H1 (cell line): ENCODE measurements at regions not wholly inside any gene's neighbourhood (a gene's known extent, or its start where the extent isn't known, plus 50 kb on each side); places are given as distances from the start of the nearest gene placed in this dataset.

ENCODE experiments used
- CTCF ChIA-PET: fragments of 300-600 bp; sonication (Branson Sonifier 250); formaldehyde crosslinking; loops from one replicate; lab custom pipeline; 2021; ENCODE audit not compliant: partially characterized antibody; lab: Charles Lee
- POLR2A ChIA-PET: fragments of 300-600 bp; sonication (Branson Sonifier 250); formaldehyde crosslinking; loops from one replicate; lab custom pipeline; 2021; ENCODE audit warnings: inconsistent platforms; ENCODE audit not compliant: partially characterized antibody; lab: Charles Lee
- DNase-seq, 2 experiments: peaks; one replicate each; pipeline versions ENCODE4 v3.0.0 to v3.0.0-alpha.2; 2010 to 2022; ENCODE audit warnings: low spot score in 2 of 2, low read depth in 1 of 2, mixed read lengths in 1 of 2
- FAIRE-seq: peaks from 2 replicates; lab custom pipeline; 2011; peaks lifted over from hg19 to GRCh38; lab: Jason Lieb, UNC
- H2AFZ ChIP-seq: 2 replicates; pipeline ENCODE4 v1.8.1; 2012; ENCODE audit warnings: low read length, inconsistent platforms
- H2AK5ac ChIP-seq: 2 replicates; pipeline ENCODE4 v1.6.1; 2013; ENCODE audit warnings: low read depth, low read length
- H2BK120ac ChIP-seq: replicated peaks from 2 replicates; pipeline ENCODE3; 2013; ENCODE audit warnings: low read depth, low read length, inconsistent platforms
- H2BK12ac ChIP-seq: 2 replicates; pipeline ENCODE4 v1.6.1; 2013; ENCODE audit warnings: low read depth, low read length
- H2BK15ac ChIP-seq: 2 replicates; pipeline ENCODE4 v1.6.1; 2013; ENCODE audit warnings: low read length
- H2BK20ac ChIP-seq: 2 replicates; pipeline ENCODE4 v1.6.1; 2013; ENCODE audit warnings: low read length
- H2BK5ac ChIP-seq: 2 replicates; pipeline ENCODE4 v1.6.1; 2013; ENCODE audit warnings: low read depth, low read length
- H3K14ac ChIP-seq: 2 replicates; pipeline ENCODE4 v1.6.1; 2013; ENCODE audit warnings: inconsistent platforms; ENCODE audit not compliant: insufficient read length
- H3K18ac ChIP-seq: 2 replicates; pipeline ENCODE4 v1.6.1; 2013; ENCODE audit warnings: low read length; ENCODE audit errors: extremely low read depth
- H3K23ac ChIP-seq: 2 replicates; pipeline ENCODE4 v1.6.1; 2013; ENCODE audit warnings: inconsistent platforms; ENCODE audit not compliant: insufficient read length
- H3K23me2 ChIP-seq: 2 replicates; pipeline ENCODE4 v1.6.1; 2013; ENCODE audit warnings: low read depth, low read length
- H3K27ac ChIP-seq: 2 replicates; pipeline ENCODE4 v1.6.1; 2011; ENCODE audit warnings: low read depth, low read length, inconsistent platforms
- H3K27me3 ChIP-seq, 4 experiments: replicated peaks in 1 of 4; 1 replicate in 1 of 4; 2 replicates in 3 of 4; pipeline versions ENCODE4 v1.6.1 to v1.8.1; 2011 to 2013; ENCODE audit warnings: low read length in 3 of 4, mild to moderate bottlenecking in 3 of 4, inconsistent platforms in 2 of 4, mixed read lengths in 2 of 4, moderate library complexity in 1 of 4; ENCODE audit not compliant: control insufficient read depth in 3 of 4, insufficient read depth in 3 of 4; ENCODE audit errors: extremely low read depth in 1 of 4
- H3K36me3 ChIP-seq, 4 experiments: 2 replicates each; pipeline versions ENCODE4 v1.6.1 to v1.8.1; 2011 to 2013; ENCODE audit warnings: mild to moderate bottlenecking in 4 of 4, low read length in 3 of 4, moderate library complexity in 2 of 4, control low read depth in 1 of 4, inconsistent platforms in 1 of 4; ENCODE audit not compliant: insufficient read depth in 4 of 4, control insufficient read depth in 2 of 4
- H3K4ac ChIP-seq: replicated peaks from 2 replicates; pipeline ENCODE3; 2013; ENCODE audit warnings: low read length, low read depth, mixed read lengths, inconsistent platforms; ENCODE audit not compliant: insufficient read length
- H3K4me1 ChIP-seq, 4 experiments: replicated peaks in 1 of 4; 1 replicate in 1 of 4; 2 replicates in 3 of 4; pipeline versions ENCODE4 v1.6.1 to v1.8.1; 2011 to 2013; ENCODE audit warnings: low read length in 3 of 4, inconsistent platforms in 2 of 4, mixed read lengths in 1 of 4; ENCODE audit not compliant: insufficient read depth in 4 of 4, control insufficient read depth in 3 of 4
- H3K4me2 ChIP-seq, 2 experiments: 2 replicates each; pipeline versions ENCODE4 v1.6.1 to v1.8.1; 2011 to 2013; ENCODE audit warnings: low read depth in 2 of 2, low read length in 2 of 2, control low read depth in 1 of 2, inconsistent platforms in 1 of 2, mild to moderate bottlenecking in 1 of 2; ENCODE audit not compliant: insufficient read depth in 1 of 2
- H3K4me3 ChIP-seq, 4 experiments: fragments of 200-600, 300-600 bp in 1 of 4; sonication (generic), shearing (Covaris generic), sonication (Bioruptor Twin) in 1 of 4; 2 replicates each; pipeline versions ENCODE4 v1.5.1 to v1.8.1; 2011 to 2016; ENCODE audit warnings: low read length in 4 of 4, low read depth in 3 of 4, control low read depth in 2 of 4, inconsistent platforms in 2 of 4, mild to moderate bottlenecking in 2 of 4, mixed read lengths in 1 of 4, moderate library complexity in 1 of 4; ENCODE audit not compliant: insufficient read depth in 2 of 4; ENCODE audit errors: extremely low read depth in 1 of 4
- H3K56ac ChIP-seq: replicated peaks from 2 replicates; pipeline ENCODE3; 2013; ENCODE audit warnings: low read depth, mild to moderate bottlenecking, mixed read lengths, low read length, inconsistent platforms; ENCODE audit not compliant: insufficient read length
- H3K79me1 ChIP-seq: 2 replicates; pipeline ENCODE4 v1.6.1; 2013; ENCODE audit warnings: low read depth, low read length, control low read depth
- H3K79me2 ChIP-seq, 2 experiments: 2 replicates each; pipeline versions ENCODE4 v1.6.1 to v1.8.1; 2012 to 2013; ENCODE audit warnings: low read length in 2 of 2, mild to moderate bottlenecking in 2 of 2, inconsistent platforms in 1 of 2; ENCODE audit not compliant: insufficient read depth in 2 of 2, control insufficient read depth in 1 of 2
- H3K9ac ChIP-seq, 4 experiments: replicated peaks in 1 of 4; 1 replicate in 1 of 4; 2 replicates in 3 of 4; pipeline versions ENCODE4 v1.6.1 to v1.8.1; 2011 to 2013; ENCODE audit warnings: low read depth in 3 of 4, low read length in 3 of 4, control low read depth in 2 of 4, mild to moderate bottlenecking in 2 of 4, moderate library complexity in 2 of 4, inconsistent platforms in 1 of 4; ENCODE audit errors: extremely low read depth in 1 of 4
- H3K9me3 ChIP-seq, 2 experiments: 2 replicates each; pipeline versions ENCODE4 v1.6.1 to v1.8.1; 2012 to 2013; ENCODE audit warnings: mild to moderate bottlenecking in 2 of 2, moderate library complexity in 2 of 2, control low read depth in 1 of 2, inconsistent platforms in 1 of 2, low read depth in 1 of 2, low read length in 1 of 2, mixed read lengths in 1 of 2; ENCODE audit not compliant: insufficient read depth in 2 of 2
- H4K20me1 ChIP-seq, 2 experiments: replicated peaks in 1 of 2; 2 replicates each; pipeline versions ENCODE3 to v1.8.1; 2011 to 2013; ENCODE audit warnings: inconsistent platforms in 2 of 2, low read length in 2 of 2, mild to moderate bottlenecking in 1 of 2; ENCODE audit not compliant: insufficient read depth in 2 of 2, control insufficient read depth in 1 of 2
- H4K5ac ChIP-seq: 2 replicates; pipeline ENCODE4 v1.6.1; 2013; ENCODE audit warnings: low read length, low read depth, mixed read lengths, inconsistent platforms; ENCODE audit not compliant: insufficient read length
- H4K8ac ChIP-seq: 2 replicates; pipeline ENCODE4 v1.8.0; 2013; ENCODE audit warnings: mild to moderate bottlenecking, moderate library complexity, low read length, inconsistent platforms; ENCODE audit not compliant: insufficient read depth; ENCODE audit errors: extremely low read depth
- H4K91ac ChIP-seq: replicated peaks from 2 replicates; pipeline ENCODE3; 2013; ENCODE audit warnings: low read length, mixed read lengths, inconsistent platforms; ENCODE audit not compliant: insufficient read length
- CEBPB ChIP-seq: IDR thresholded peaks from 2 replicates; pipeline ENCODE4 v1.6.1; 2012; ENCODE audit warnings: low read depth, low read length
- CREB1 ChIP-seq: IDR thresholded peaks from 2 replicates; pipeline ENCODE4 v1.6.1; 2012; ENCODE audit warnings: inconsistent platforms
- RAD21 ChIP-seq, 2 experiments: IDR thresholded peaks in 1 of 2; conservative IDR thresholded peaks in 1 of 2; 2 replicates each; pipeline ENCODE4 v1.6.1; 2011; ENCODE audit warnings: low read depth in 2 of 2, low read length in 2 of 2, improper control_type of control experiment in 1 of 2, inconsistent platforms in 1 of 2, mild to moderate bottlenecking in 1 of 2, moderate library complexity in 1 of 2
- TBP ChIP-seq: IDR thresholded peaks from 2 replicates; pipeline ENCODE4 v1.6.1; 2011; ENCODE audit warnings: low read depth, low read length, improper control_type of control experiment
- TCF12 ChIP-seq: IDR thresholded peaks from 2 replicates; pipeline ENCODE4 v1.6.1; 2011; ENCODE audit warnings: low read depth, mild to moderate bottlenecking, low read length
- YY1 ChIP-seq: IDR thresholded peaks from 2 replicates; pipeline ENCODE4 v1.6.1; 2011; ENCODE audit warnings: low read depth, mild to moderate bottlenecking, low read length
- WGBS, 2 experiments: shearing (Covaris generic) in 1 of 2; methylation state at CpG; one replicate each; pipeline versions ENCODE4 v1.1.6 to v1.1.7; 2013 to 2015; ENCODE audit warnings: low lambda C conversion rate in 2 of 2, mixed read lengths in 2 of 2, inconsistent platforms in 1 of 2, low coverage in 1 of 2, missing lambda C conversion rate in 1 of 2; ENCODE audit not compliant: insufficient replicate concordance in 2 of 2, insufficient coverage in 1 of 2, insufficient read length in 1 of 2; ENCODE audit errors: extremely low coverage in 1 of 2, missing lambda C conversion rate in 1 of 2; 5-methylcytosine and 5-hydroxymethylcytosine counted together
- TF ChIP-seq, protein P1 (sequence below): IDR thresholded peaks from 2 replicates; pipeline ENCODE4 v1.6.1; 2011; ENCODE audit warnings: low read depth, mild to moderate bottlenecking, low read length; ENCODE audit not compliant: insufficient read depth

DNA sequence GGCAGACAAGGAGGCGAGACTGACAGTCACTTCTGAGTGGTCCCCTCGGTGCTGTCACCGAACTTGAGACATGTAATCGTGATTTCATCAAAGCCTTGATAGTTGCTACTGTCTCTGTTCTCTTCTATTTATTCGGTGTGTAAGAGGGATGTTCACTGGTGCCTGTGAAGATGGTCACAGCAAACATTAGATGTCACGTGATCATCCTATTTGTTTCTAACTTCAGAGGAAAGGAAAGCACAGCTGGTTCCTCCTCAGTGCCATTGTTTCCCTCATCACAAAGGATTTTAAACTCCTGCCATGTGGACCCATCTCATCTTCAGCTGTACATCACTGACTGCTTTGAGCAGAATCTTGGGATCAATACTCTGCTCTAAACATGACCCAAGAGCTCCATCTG lies 73.1 kb upstream of the CLMP start:
- Histone ChIP-seq H2BK5ac (no peak overlapping the region), H3K36me3 (no peaks in the 10 kb centered on the region), H3K27me3 (0 out of 7 replicates have a peak, but pooled peaks cover 0 to 2% (median 0%) of the 10 kb centered on the region in 4 experiments)
- no peak for DNase-seq
- TF ChIP-seq TCF12 (no peak), CREB1 (no peak), TBP (no peak), RAD21 (IDR thresholded peaks at IDR 0.05 in 1 of 2, conservative IDR thresholded peaks at IDR 0.05 in 1 of 2; ENCODE audit: low read depth in 2 of 2, low read length in 2 of 2) (no peak), CEBPB (no peak), YY1 (no peak)
- TF ChIP-seq, protein P1, sequence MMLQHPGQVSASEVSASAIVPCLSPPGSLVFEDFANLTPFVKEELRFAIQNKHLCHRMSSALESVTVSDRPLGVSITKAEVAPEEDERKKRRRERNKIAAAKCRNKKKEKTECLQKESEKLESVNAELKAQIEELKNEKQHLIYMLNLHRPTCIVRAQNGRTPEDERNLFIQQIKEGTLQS: no peak
- TF ChIP-seq, all 59 proteins: peak for 0
- Histone ChIP-seq H3K9me3 (no peaks in the 10 kb centered on the region), H4K91ac (no peak overlapping the region), H3K56ac (no peak overlapping the region), H2AFZ (peak overlapping the region; percentile 82; the same call in 1 of the 2 replicates), H2BK15ac (no peak overlapping the region), H3K4me1 (no peaks in the 10 kb centered on the region), H3K23me2 (no peaks in the 10 kb centered on the region), H3K4me2 (no peak overlapping the region), H2BK20ac (no peak overlapping the region; the same call in 1 of the 2 replicates), H4K8ac (peak overlapping the region; percentile 45), H4K20me1 (no peaks in the 10 kb centered on the region), H3K27ac (no peak overlapping the region), H2BK120ac (no peak overlapping the region), H3K4me3 (no peak overlapping the region), H3K14ac (no peak overlapping the region), H4K5ac (no peak overlapping the region), H2AK5ac (no peak overlapping the region), H3K79me1 (no peaks in the 10 kb centered on the region), H3K9ac (no peak overlapping the region), H2BK12ac (0 out of 2 replicates have a peak overlapping the region, but pooled peaks have one; percentile 39), H3K4ac (no peak overlapping the region), H3K18ac (no peak overlapping the region), H3K79me2 (no peaks in the 10 kb centered on the region), H3K23ac (no peak overlapping the region)
- WGBS, 2 experiments: 84% methylated on average over 6 of the region's 6 CpGs; no CpG with 5 or more reads in 1 of the 2 experiments
- POLR2A ChIA-PET: no interaction called here
- no peak for FAIRE-seq
- CTCF ChIA-PET: interaction anchor here (0.6 to 1.6 kb wide), 5 partner anchors 10 to 316 kb away, joined by 3 to 5 read pairs (median 4); no protein-coding TSS in a partner anchor
